AG04449 (cell line): ENCODE measurements at regions not wholly inside any gene's neighbourhood (a gene's known extent, or its start where the extent isn't known, plus 50 kb on each side); places are given as distances from the start of the nearest gene placed in this dataset.

Source experiments
- CTCF ChIA-PET: fragments of 350-600 bp; formaldehyde crosslinking; extraction: SDS; loops from one replicate; lab custom pipeline; 2021; ENCODE audit warnings: antibody characterized with exemption; lab: Yijun Ruan, JAX
- POLR2A ChIA-PET: fragments of 400-600, 350-600 bp; formaldehyde crosslinking; extraction: SDS; loops from one replicate; lab custom pipeline; 2020; ENCODE audit warnings: antibody characterized with exemption, inconsistent platforms; lab: Yijun Ruan, JAX
- DNase-seq: peaks from one replicate; pipeline ENCODE4 v3.0.0-alpha.2; 2010; ENCODE audit warnings: low read depth, low spot score
- H3K4me3 ChIP-seq: 2 replicates; pipeline ENCODE4 v1.5.1; 2011; ENCODE audit warnings: low read depth, mild to moderate bottlenecking, control low read depth, low read length
- TF ChIP-seq, protein P1 (sequence below): IDR thresholded peaks from one replicate; pipeline ENCODE4 v1.5.1; 2011; ENCODE audit warnings: mild to moderate bottlenecking, moderate library complexity, low read length, control low read depth, inconsistent platforms; ENCODE audit not compliant: insufficient read depth; ENCODE audit errors: missing control alignments

DNA sequence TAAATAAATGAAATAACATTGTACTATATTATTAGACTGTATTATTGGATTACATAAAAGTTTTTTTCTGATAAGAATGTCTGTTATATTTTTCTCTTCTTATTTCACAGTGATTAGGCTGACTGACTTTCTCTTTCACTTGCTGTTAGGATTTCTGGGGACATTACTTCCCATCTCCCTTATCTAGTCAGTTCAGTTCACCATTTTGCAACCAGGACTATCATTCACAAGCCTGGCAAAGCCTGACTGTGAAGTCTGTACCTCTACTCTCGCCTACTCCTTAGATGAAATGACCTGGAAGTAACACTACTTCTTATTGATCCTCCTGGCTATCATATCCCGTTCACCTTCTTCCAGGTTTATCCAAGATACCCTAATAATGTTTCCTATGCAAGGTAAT lies 676.6 kb downstream of the USP25 start:
- no peak overlapping the region for H3K4me3 ChIP-seq
- TF ChIP-seq, protein P1, sequence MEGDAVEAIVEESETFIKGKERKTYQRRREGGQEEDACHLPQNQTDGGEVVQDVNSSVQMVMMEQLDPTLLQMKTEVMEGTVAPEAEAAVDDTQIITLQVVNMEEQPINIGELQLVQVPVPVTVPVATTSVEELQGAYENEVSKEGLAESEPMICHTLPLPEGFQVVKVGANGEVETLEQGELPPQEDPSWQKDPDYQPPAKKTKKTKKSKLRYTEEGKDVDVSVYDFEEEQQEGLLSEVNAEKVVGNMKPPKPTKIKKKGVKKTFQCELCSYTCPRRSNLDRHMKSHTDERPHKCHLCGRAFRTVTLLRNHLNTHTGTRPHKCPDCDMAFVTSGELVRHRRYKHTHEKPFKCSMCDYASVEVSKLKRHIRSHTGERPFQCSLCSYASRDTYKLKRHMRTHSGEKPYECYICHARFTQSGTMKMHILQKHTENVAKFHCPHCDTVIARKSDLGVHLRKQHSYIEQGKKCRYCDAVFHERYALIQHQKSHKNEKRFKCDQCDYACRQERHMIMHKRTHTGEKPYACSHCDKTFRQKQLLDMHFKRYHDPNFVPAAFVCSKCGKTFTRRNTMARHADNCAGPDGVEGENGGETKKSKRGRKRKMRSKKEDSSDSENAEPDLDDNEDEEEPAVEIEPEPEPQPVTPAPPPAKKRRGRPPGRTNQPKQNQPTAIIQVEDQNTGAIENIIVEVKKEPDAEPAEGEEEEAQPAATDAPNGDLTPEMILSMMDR: no peak
- ChIA-PET CTCF (no interaction called here), POLR2A (no interaction called here)
- DNase-seq: no peak

DNA sequence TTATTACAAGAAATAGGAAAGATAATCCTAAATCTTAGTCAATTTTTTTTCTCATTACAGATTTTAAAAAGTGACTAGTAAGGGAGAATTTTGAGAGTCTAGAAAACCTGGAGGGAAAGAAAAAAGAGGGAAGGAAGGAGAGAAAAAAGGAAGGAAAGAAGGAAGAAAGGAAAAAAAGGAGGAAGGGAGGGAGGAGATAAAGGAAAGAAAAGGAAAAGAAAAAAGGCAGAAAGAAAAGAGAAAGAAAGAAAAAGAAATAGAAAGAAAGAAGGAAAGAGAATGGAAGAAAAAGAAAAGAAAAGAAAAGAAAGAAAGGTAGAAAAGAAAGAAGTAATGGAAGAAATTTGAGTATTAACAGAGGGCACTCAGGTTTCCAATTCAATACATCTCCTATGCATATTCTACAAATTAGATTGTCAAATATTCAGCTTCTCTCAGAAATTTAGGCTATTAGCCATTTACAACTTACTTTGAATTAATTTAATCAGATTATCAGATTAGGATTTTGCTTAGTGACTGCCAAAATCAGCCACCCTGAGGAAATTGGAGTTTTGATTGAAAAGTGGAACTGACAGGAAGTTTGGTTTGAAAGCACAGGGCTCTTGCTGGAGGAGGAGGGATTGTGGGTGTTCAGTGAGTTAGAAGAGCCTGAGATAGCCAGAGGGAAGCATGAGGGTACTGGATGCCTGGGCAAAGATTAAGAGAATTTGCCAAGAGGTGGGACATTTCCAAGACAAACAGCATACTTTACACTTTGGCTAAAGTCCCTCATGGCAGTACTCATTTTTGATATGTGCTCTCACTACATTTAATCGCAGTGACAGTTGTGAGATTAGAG lies 677.8 kb downstream of the USP25 start:
- ChIA-PET POLR2A (no interaction called here), CTCF (no interaction called here)
- DNase-seq: no peak
- TF ChIP-seq, protein P1: no peak
- no peak overlapping the region for H3K4me3 ChIP-seq

DNA sequence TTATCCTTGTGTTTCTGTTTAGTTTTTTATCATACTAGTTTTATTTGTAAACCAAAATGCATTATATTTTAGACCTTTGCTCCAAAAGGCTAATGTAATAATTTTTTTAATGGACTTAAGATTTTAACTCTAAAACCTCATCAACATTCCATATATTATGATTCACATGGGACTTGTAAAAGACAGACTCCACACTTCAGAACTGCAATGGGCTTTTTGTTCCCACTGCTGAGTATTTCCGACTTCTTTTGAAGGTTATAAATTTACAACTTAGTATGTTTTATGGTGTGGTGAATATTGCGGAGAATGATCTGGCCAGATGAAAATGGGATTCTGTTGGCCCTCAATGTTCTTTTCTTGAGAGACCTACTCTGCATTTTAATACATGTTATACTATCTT lies 678.5 kb downstream of the USP25 start:
- H3K4me3 ChIP-seq: no peak overlapping the region
- TF ChIP-seq, protein P1: no peak
- POLR2A ChIA-PET: no interaction called here
- CTCF ChIA-PET: no interaction called here
- DNase-seq: no peak

DNA sequence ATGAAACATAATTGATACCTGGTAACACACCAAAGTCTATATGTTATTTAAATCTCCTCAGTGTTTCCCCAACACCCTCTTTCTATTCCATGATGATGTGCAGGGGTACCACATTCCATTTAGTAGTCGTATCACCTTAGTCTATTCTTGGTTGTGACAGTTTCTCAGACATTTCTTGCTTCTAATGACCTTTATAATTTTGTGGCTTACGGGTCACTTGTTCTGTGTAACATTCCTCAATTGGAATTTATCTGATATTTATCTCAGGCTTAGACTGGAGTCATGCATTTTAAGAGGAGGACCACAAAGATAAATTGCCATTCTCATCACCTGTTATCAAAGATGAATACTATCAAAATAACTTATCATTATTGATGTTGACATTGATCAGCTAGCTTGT lies 679.6 kb downstream of the USP25 start:
- CTCF ChIA-PET: no interaction called here
- TF ChIP-seq, protein P1: no peak
- no peak overlapping the region for H3K4me3 ChIP-seq
- no peak for DNase-seq
- POLR2A ChIA-PET: no interaction called here

DNA sequence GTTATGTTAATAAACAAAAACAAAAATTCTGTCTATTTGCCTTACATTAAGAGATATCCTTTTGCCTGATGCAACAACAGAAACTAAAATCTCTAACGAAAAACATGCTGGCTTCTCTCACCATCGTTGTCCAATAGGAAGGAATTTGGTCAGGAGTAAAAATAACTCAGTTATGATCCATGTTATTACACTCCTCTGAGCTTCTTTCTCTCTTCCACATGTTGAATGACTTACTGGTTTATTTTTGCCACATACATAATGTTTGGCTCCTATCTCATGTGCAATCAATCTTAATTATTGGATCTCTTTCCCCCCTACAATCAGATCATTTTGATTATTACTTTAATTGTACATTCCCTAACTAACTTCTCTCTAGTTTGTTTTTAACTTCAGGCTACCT lies 688.4 kb downstream of the USP25 start:
- TF ChIP-seq, protein P1: no peak
- no peak for DNase-seq
- POLR2A ChIA-PET: no interaction called here
- no peak overlapping the region for H3K4me3 ChIP-seq
- CTCF ChIA-PET: no interaction called here

DNA sequence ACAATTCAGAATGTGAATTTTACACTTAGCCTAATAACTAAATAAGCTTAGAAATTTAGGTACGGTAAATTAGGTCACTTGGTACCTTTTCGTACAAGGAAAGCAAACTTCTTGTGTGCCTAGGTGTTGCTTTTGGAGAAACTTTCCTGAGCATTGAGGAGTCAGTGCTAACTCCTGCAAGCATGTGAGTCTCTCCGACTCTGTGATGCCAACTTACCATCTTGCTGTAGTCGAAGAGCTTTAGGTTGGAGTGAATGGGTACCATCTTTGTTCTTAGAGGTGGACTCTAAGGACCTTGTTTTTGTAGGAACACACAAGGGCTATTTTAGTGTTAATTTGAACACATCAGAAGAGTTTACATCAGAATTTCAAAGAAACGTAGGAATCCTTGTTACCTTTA lies 688.9 kb downstream of the USP25 start:
- TF ChIP-seq, protein P1: no peak
- DNase-seq: no peak
- ChIA-PET CTCF (no interaction called here), POLR2A (no interaction called here)
- H3K4me3 ChIP-seq: no peak overlapping the region
